ENCODE measurements at regions not wholly inside any gene's neighbourhood (a gene's known extent, or its start where the extent isn't known, plus 50 kb on each side); places are given as distances from the start of the nearest gene placed in this dataset.

DNA sequence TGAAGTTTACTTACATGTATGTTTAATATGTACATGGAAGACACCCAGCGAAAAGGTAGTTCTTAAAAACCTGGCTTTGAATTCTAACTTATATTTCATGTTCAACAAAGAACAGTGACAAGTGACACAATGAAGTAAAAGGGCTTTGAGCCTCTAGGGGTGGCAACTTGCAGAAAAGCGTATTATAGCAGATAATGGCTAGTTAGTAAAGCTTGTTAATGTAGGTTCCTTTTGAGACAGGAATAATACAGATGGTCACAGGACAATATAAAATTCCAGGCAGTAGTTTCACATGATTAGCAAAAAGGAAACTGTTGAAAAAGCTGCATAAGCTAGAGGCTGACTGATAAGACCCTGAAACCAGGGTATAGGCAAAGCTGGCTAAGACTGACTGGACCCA lies 132.4 kb upstream of the FTMT start:
- CTCF ChIA-PET, result no interaction called here
- Histone ChIP-seq H3K9me3 (ENCODE audit: control insufficient read depth, insufficient read depth, low read depth, low read length) (no peaks in the 10 kb centered on the region), H3K4me3 (ENCODE audit: low read depth, low read length) (no peak overlapping the region), H3K36me3 (ENCODE audit: control insufficient read depth in 2 of 2, insufficient read depth in 1 of 2, low read length in 2 of 2) (no peaks in the 10 kb centered on the region), H3K27ac (ENCODE audit: extremely low read depth, low read depth, low read length) (no peak overlapping the region), H3K4me1 (ENCODE audit: control insufficient read depth, insufficient read depth, low read length) (no peaks in the 10 kb centered on the region)
- POLR2A ChIA-PET, result no interaction called here
- no peak for TF ChIP-seq ZNF266 (tag by site-specific recombination; IDR thresholded peaks at IDR 0.05; ENCODE audit: low read depth)
- TF ChIP-seq KLF1 (tag by site-specific recombination; IDR thresholded peaks at IDR 0.05), result no peak
- TF ChIP-seq HOXC10 (CRISPR knock-in tag; IDR thresholded peaks at IDR 0.05), result no peak
- TF ChIP-seq, protein P1, sequence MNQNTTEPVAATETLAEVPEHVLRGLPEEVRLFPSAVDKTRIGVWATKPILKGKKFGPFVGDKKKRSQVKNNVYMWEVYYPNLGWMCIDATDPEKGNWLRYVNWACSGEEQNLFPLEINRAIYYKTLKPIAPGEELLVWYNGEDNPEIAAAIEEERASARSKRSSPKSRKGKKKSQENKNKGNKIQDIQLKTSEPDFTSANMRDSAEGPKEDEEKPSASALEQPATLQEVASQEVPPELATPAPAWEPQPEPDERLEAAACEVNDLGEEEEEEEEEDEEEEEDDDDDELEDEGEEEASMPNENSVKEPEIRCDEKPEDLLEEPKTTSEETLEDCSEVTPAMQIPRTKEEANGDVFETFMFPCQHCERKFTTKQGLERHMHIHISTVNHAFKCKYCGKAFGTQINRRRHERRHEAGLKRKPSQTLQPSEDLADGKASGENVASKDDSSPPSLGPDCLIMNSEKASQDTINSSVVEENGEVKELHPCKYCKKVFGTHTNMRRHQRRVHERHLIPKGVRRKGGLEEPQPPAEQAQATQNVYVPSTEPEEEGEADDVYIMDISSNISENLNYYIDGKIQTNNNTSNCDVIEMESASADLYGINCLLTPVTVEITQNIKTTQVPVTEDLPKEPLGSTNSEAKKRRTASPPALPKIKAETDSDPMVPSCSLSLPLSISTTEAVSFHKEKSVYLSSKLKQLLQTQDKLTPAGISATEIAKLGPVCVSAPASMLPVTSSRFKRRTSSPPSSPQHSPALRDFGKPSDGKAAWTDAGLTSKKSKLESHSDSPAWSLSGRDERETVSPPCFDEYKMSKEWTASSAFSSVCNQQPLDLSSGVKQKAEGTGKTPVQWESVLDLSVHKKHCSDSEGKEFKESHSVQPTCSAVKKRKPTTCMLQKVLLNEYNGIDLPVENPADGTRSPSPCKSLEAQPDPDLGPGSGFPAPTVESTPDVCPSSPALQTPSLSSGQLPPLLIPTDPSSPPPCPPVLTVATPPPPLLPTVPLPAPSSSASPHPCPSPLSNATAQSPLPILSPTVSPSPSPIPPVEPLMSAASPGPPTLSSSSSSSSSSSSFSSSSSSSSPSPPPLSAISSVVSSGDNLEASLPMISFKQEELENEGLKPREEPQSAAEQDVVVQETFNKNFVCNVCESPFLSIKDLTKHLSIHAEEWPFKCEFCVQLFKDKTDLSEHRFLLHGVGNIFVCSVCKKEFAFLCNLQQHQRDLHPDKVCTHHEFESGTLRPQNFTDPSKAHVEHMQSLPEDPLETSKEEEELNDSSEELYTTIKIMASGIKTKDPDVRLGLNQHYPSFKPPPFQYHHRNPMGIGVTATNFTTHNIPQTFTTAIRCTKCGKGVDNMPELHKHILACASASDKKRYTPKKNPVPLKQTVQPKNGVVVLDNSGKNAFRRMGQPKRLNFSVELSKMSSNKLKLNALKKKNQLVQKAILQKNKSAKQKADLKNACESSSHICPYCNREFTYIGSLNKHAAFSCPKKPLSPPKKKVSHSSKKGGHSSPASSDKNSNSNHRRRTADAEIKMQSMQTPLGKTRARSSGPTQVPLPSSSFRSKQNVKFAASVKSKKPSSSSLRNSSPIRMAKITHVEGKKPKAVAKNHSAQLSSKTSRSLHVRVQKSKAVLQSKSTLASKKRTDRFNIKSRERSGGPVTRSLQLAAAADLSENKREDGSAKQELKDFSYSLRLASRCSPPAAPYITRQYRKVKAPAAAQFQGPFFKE (tag by site-specific recombination; IDR thresholded peaks at IDR 0.05; ENCODE audit: borderline replicate concordance), result no peak
- TF ChIP-seq ZNF202 (tag by site-specific recombination; IDR thresholded peaks at IDR 0.05; ENCODE audit: borderline replicate concordance), result no peak
- no peak for TF ChIP-seq ZNF223 (tag by site-specific recombination; IDR thresholded peaks at IDR 0.05)
- no peak for TF ChIP-seq YY2 (tag by site-specific recombination; IDR thresholded peaks at IDR 0.05)

GRCh38 chr5:121725450-121725849 lies 126.2 kb upstream of the FTMT start:
- H3K9me3 ChIP-seq (ENCODE audit: control insufficient read depth, insufficient read depth, low read depth, low read length), result no peaks in the 10 kb centered on the region
- H3K36me3 ChIP-seq (ENCODE audit: control insufficient read depth in 2 of 2, insufficient read depth in 1 of 2, low read length in 2 of 2), result no peaks in the 10 kb centered on the region

More at GRCh38 chr5:121725450-121725849, 126.2 kb upstream of the FTMT start:
- Histone ChIP-seq H3K4me3 (ENCODE audit: low read depth, low read length) (no peak overlapping the region), H3K27ac (ENCODE audit: extremely low read depth, low read depth, low read length) (no peak overlapping the region), H3K4me1 (ENCODE audit: control insufficient read depth, insufficient read depth, low read length) (no peaks in the 10 kb centered on the region)
- TF ChIP-seq ZNF571 (tag by site-specific recombination; IDR thresholded peaks at IDR 0.05) (no peak), SALL2 (tag by site-specific recombination; IDR thresholded peaks at IDR 0.05; ENCODE audit: borderline replicate concordance) (no peak), ZXDB (tag by site-specific recombination; IDR thresholded peaks at IDR 0.05) (no peak), KLF10 (tag by site-specific recombination; IDR thresholded peaks at IDR 0.05) (no peak), ZNF311 (tag by site-specific recombination; IDR thresholded peaks at IDR 0.05; ENCODE audit: borderline replicate concordance) (no peak), ZNF140 (tag by site-specific recombination; IDR thresholded peaks at IDR 0.05) (no peak), ZNF423 (tag by site-specific recombination; IDR thresholded peaks at IDR 0.05) (no peak), ZNF121 (tag by site-specific recombination; IDR thresholded peaks at IDR 0.05) (no peak), ZEB2 (tag by site-specific recombination; IDR thresholded peaks at IDR 0.05) (no peak), SCRT2 (tag by site-specific recombination; IDR thresholded peaks at IDR 0.05) (no peak), BCL6B (tag by site-specific recombination; IDR thresholded peaks at IDR 0.05) (no peak), ZBTB49 (tag by site-specific recombination; IDR thresholded peaks at IDR 0.05; ENCODE audit: low read depth) (no peak)
- TF ChIP-seq, protein P2, sequence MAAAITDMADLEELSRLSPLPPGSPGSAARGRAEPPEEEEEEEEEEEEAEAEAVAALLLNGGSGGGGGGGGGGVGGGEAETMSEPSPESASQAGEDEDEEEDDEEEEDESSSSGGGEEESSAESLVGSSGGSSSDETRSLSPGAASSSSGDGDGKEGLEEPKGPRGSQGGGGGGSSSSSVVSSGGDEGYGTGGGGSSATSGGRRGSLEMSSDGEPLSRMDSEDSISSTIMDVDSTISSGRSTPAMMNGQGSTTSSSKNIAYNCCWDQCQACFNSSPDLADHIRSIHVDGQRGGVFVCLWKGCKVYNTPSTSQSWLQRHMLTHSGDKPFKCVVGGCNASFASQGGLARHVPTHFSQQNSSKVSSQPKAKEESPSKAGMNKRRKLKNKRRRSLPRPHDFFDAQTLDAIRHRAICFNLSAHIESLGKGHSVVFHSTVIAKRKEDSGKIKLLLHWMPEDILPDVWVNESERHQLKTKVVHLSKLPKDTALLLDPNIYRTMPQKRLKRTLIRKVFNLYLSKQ (tag by site-specific recombination; IDR thresholded peaks at IDR 0.05; ENCODE audit: borderline replicate concordance), result no peak
- POLR2A ChIA-PET, result no interaction called here
- CTCF ChIA-PET, result no interaction called here
